Effector memory CD8-positive, alpha-beta T cell (primary cell): ENCODE measurements at regions not wholly inside any gene's neighbourhood (a gene's known extent, or its start where the extent isn't known, plus 50 kb on each side); places are given as distances from the start of the nearest gene placed in this dataset.

Experiments
- ATAC-seq: fragments of 150-1000 bp; cut with Tn5 transposase; replicated peaks from 2 replicates; pipeline ENCODE4 v1.10.0; 2021; ENCODE audit warnings: mild to moderate bottlenecking, moderate library complexity
- DNase-seq, 3 experiments: peaks; one replicate each; pipeline ENCODE4 v3.0.0; 2021
- H3K27ac Mint-ChIP-seq, 2 donors: one replicate each; pipeline ENCODE4 v1.8.0; 2022; ENCODE audit warnings: mild to moderate bottlenecking in 2 of 2, mixed read lengths in 2 of 2, moderate library complexity in 2 of 2
- H3K27me3 Mint-ChIP-seq, 2 donors: one replicate each; pipeline ENCODE4 v1.8.0; 2022; ENCODE audit warnings: mixed read lengths in 2 of 2
- H3K36me3 Mint-ChIP-seq: one replicate; pipeline ENCODE4 v1.8.0; 2022; ENCODE audit warnings: mild to moderate bottlenecking, moderate library complexity, mixed read lengths; ENCODE audit not compliant: insufficient read depth
- H3K4me1 Mint-ChIP-seq, 2 donors: one replicate each; pipeline ENCODE4 v1.8.0; 2022; ENCODE audit warnings: low read depth in 2 of 2, mixed read lengths in 2 of 2
- H3K4me3 Mint-ChIP-seq, 2 donors: one replicate each; pipeline ENCODE4 v1.8.0; 2022; ENCODE audit warnings: mild to moderate bottlenecking in 2 of 2, mixed read lengths in 2 of 2, moderate library complexity in 2 of 2
- H3K9me3 Mint-ChIP-seq, 2 donors: one replicate each; pipeline ENCODE4 v1.8.0; 2022; ENCODE audit warnings: mixed read lengths in 2 of 2

- DNase-seq (no peak), ATAC-seq (no peak)
- H3K4me3 Mint-ChIP-seq: no peak overlapping the region
- H3K4me1 Mint-ChIP-seq: no peaks in the 10 kb centered on the region
- H3K9me3 Mint-ChIP-seq: peaks cover 2 to 9% of the 10 kb centered on the region in 2 donors
- no peaks in the 10 kb centered on the region for H3K27me3 Mint-ChIP-seq
- no peaks in the 10 kb centered on the region for H3K36me3 Mint-ChIP-seq
- H3K27ac Mint-ChIP-seq: no peak overlapping the region
These were observed 142.5 kb upstream of the TNS3 start for GRCh38 chr7:47724335-47724982.

GRCh38 chr7:47722126-47722525 lies 140.2 kb upstream of the TNS3 start:
- peaks cover 2 to 9% of the 10 kb centered on the region in 2 donors for H3K9me3 Mint-ChIP-seq
- no peak overlapping the region for H3K27ac Mint-ChIP-seq
- no peaks in the 10 kb centered on the region for H3K27me3 Mint-ChIP-seq
- no peak for DNase-seq
- no peaks in the 10 kb centered on the region for H3K4me1 Mint-ChIP-seq
- ATAC-seq: no peak
- H3K4me3 Mint-ChIP-seq: no peak overlapping the region
- H3K36me3 Mint-ChIP-seq: no peaks in the 10 kb centered on the region

- H3K27ac Mint-ChIP-seq: no peak overlapping the region
- H3K9me3 Mint-ChIP-seq: peaks cover 2 to 9% of the 10 kb centered on the region in 2 donors
- ATAC-seq: no peak
- no peaks in the 10 kb centered on the region for H3K4me1 Mint-ChIP-seq
- H3K27me3 Mint-ChIP-seq: no peaks in the 10 kb centered on the region
- H3K36me3 Mint-ChIP-seq: no peaks in the 10 kb centered on the region
- no peak overlapping the region for H3K4me3 Mint-ChIP-seq
- no peak for DNase-seq
These were observed 139.8 kb upstream of the TNS3 start for GRCh38 chr7:47721670-47722069.

GRCh38 chr7:47720907-47721244 lies 139.0 kb upstream of the TNS3 start:
- Mint-ChIP-seq H3K4me3 (no peak overlapping the region), H3K27me3 (no peaks in the 10 kb centered on the region), H3K4me1 (no peaks in the 10 kb centered on the region), H3K27ac (no peak overlapping the region), H3K36me3 (no peaks in the 10 kb centered on the region), H3K9me3 (peaks cover 2 to 9% of the 10 kb centered on the region in 2 donors)
- ATAC-seq (no peak), DNase-seq (no peak)

GRCh38 chr7:47720141-47720906 lies 138.4 kb upstream of the TNS3 start:
- Mint-ChIP-seq H3K4me3 (no peak overlapping the region), H3K27me3 (no peaks in the 10 kb centered on the region), H3K4me1 (no peaks in the 10 kb centered on the region), H3K27ac (no peak overlapping the region), H3K36me3 (no peaks in the 10 kb centered on the region), H3K9me3 (peaks cover 2 to 9% of the 10 kb centered on the region in 2 donors)
- DNase-seq (no peak), ATAC-seq (no peak)

GRCh38 chr7:47719675-47720074 lies 137.8 kb upstream of the TNS3 start:
- no peaks in the 10 kb centered on the region for H3K36me3 Mint-ChIP-seq
- H3K4me3 Mint-ChIP-seq: no peak overlapping the region
- H3K27ac Mint-ChIP-seq: no peak overlapping the region
- DNase-seq (no peak), ATAC-seq (no peak)
- peaks cover 2 to 9% of the 10 kb centered on the region in 2 donors for H3K9me3 Mint-ChIP-seq
- no peaks in the 10 kb centered on the region for H3K4me1 Mint-ChIP-seq
- no peaks in the 10 kb centered on the region for H3K27me3 Mint-ChIP-seq

- peaks cover 0 to under 1% of the 10 kb centered on the region in 2 donors for H3K9me3 Mint-ChIP-seq
- no peak for ATAC-seq
- no peak for DNase-seq
- no peak overlapping the region for H3K4me3 Mint-ChIP-seq
- H3K4me1 Mint-ChIP-seq: no peaks in the 10 kb centered on the region
- no peaks in the 10 kb centered on the region for H3K27me3 Mint-ChIP-seq
- H3K27ac Mint-ChIP-seq: no peak overlapping the region
- peaks cover 4% of the 10 kb centered on the region for H3K36me3 Mint-ChIP-seq
These were observed 133.7 kb upstream of the TNS3 start for GRCh38 chr7:47715631-47716068.

- Mint-ChIP-seq H3K27me3 (no peaks in the 10 kb centered on the region), H3K36me3 (peaks cover 4% of the 10 kb centered on the region), H3K4me1 (no peaks in the 10 kb centered on the region), H3K27ac (no peak overlapping the region), H3K9me3 (no peaks in the 10 kb centered on the region), H3K4me3 (no peak overlapping the region)
- ATAC-seq: no peak
- no peak for DNase-seq
These were observed 133.0 kb upstream of the TNS3 start for GRCh38 chr7:47714669-47715607.

GRCh38 chr7:47713595-47713994 lies 131.7 kb upstream of the TNS3 start:
- H3K9me3 Mint-ChIP-seq: no peaks in the 10 kb centered on the region
- no peaks in the 10 kb centered on the region for H3K4me1 Mint-ChIP-seq
- DNase-seq (no peak), ATAC-seq (no peak)
- no peaks in the 10 kb centered on the region for H3K27me3 Mint-ChIP-seq
- H3K27ac Mint-ChIP-seq: no peak overlapping the region
- H3K4me3 Mint-ChIP-seq: no peak overlapping the region
- H3K36me3 Mint-ChIP-seq: peaks cover 4% of the 10 kb centered on the region

- H3K9me3 Mint-ChIP-seq: no peaks in the 10 kb centered on the region
- H3K4me1 Mint-ChIP-seq: no peaks in the 10 kb centered on the region
- H3K27me3 Mint-ChIP-seq: no peaks in the 10 kb centered on the region
- ATAC-seq: no peak
- peaks cover 4% of the 10 kb centered on the region for H3K36me3 Mint-ChIP-seq
- H3K4me3 Mint-ChIP-seq: no peak overlapping the region
- H3K27ac Mint-ChIP-seq: no peak overlapping the region
- DNase-seq: no peak
These were observed 130.5 kb upstream of the TNS3 start for GRCh38 chr7:47712416-47712815.

- ATAC-seq (no peak), DNase-seq (no peak)
- no peaks in the 10 kb centered on the region for H3K4me1 Mint-ChIP-seq
- no peak overlapping the region for H3K4me3 Mint-ChIP-seq
- no peak overlapping the region for H3K27ac Mint-ChIP-seq
- no peaks in the 10 kb centered on the region for H3K27me3 Mint-ChIP-seq
- H3K36me3 Mint-ChIP-seq: peaks cover 4% of the 10 kb centered on the region
- no peaks in the 10 kb centered on the region for H3K9me3 Mint-ChIP-seq
These were observed 129.9 kb upstream of the TNS3 start for GRCh38 chr7:47711776-47712175.

- H3K27me3 Mint-ChIP-seq: no peaks in the 10 kb centered on the region
- no peaks in the 10 kb centered on the region for H3K4me1 Mint-ChIP-seq
- no peak overlapping the region for H3K27ac Mint-ChIP-seq
- DNase-seq: no peak
- H3K36me3 Mint-ChIP-seq: peaks cover 4% of the 10 kb centered on the region
- H3K9me3 Mint-ChIP-seq: no peaks in the 10 kb centered on the region
- no peak overlapping the region for H3K4me3 Mint-ChIP-seq
- ATAC-seq: no peak
These were observed 128.5 kb upstream of the TNS3 start for GRCh38 chr7:47710201-47710935.

GRCh38 chr7:47709451-47709850 lies 127.5 kb upstream of the TNS3 start:
- Mint-ChIP-seq H3K4me3 (no peak overlapping the region), H3K27me3 (no peaks in the 10 kb centered on the region), H3K36me3 (peaks cover 4% of the 10 kb centered on the region), H3K9me3 (no peaks in the 10 kb centered on the region), H3K4me1 (no peaks in the 10 kb centered on the region), H3K27ac (no peak overlapping the region)
- DNase-seq (no peak), ATAC-seq (no peak)
